Smooth muscle cell (in vitro differentiated cells): ENCODE measurements at regions not wholly inside any gene's neighbourhood (a gene's known extent, or its start where the extent isn't known, plus 50 kb on each side); places are given as distances from the start of the nearest gene placed in this dataset.

ENCODE experiments used
- DNase-seq: peaks from one replicate; lab custom pipeline; 2025; ENCODE audit not compliant: unreplicated experiment; lab: John Stamatoyannopoulos, UW
- H2AFZ ChIP-seq: fragments of 200-600 bp; sonication (generic); 2 replicates; pipeline ENCODE4 v1.6.0; 2016; ENCODE audit warnings: antibody characterized with exemption, low read depth, mild to moderate bottlenecking
- H3F3A ChIP-seq: fragments of 200-600 bp; sonication (generic); 2 replicates; pipeline ENCODE4 v1.6.0; 2017; ENCODE audit warnings: antibody characterized with exemption, low read depth
- H3K27ac ChIP-seq: fragments of 200-600 bp; sonication (generic); 2 replicates; pipeline ENCODE4 v1.5.1; 2016; ENCODE audit warnings: low read depth, mild to moderate bottlenecking
- H3K27me3 ChIP-seq: fragments of 200-600 bp; sonication (generic); 2 replicates; pipeline ENCODE4 v1.6.1; 2016; ENCODE audit warnings: low read depth, mild to moderate bottlenecking
- H3K36me3 ChIP-seq: fragments of 200-600 bp; sonication (generic); 2 replicates; pipeline ENCODE4 v1.5.1; 2016; ENCODE audit warnings: low read depth
- H3K4me1 ChIP-seq: fragments of 200-600 bp; sonication (generic); 2 replicates; pipeline ENCODE4 v1.5.1; 2016; ENCODE audit warnings: low read depth
- H3K4me2 ChIP-seq: fragments of 200-600 bp; sonication (generic); 2 replicates; pipeline ENCODE4 v1.6.0; 2016; ENCODE audit warnings: mild to moderate bottlenecking
- H3K4me3 ChIP-seq: fragments of 200-600 bp; sonication (generic); 2 replicates; pipeline ENCODE4 v1.5.1; 2016; ENCODE audit warnings: mild to moderate bottlenecking
- H3K79me2 ChIP-seq: fragments of 200-600 bp; sonication (generic); 2 replicates; pipeline ENCODE4 v1.6.0; 2016; ENCODE audit warnings: low read depth, mild to moderate bottlenecking
- H3K9ac ChIP-seq: fragments of 200-600 bp; sonication (generic); 2 replicates; pipeline ENCODE4 v1.6.0; 2016; ENCODE audit warnings: low read depth
- H3K9me3 ChIP-seq: fragments of 200-600 bp; sonication (generic); replicated peaks from 2 replicates; pipeline ENCODE4 v1.5.1; 2016; ENCODE audit warnings: low read depth
- H4K20me1 ChIP-seq: fragments of 200-600 bp; sonication (generic); 2 replicates; pipeline ENCODE4 v1.6.0; 2016; ENCODE audit warnings: low read depth
- CTCF ChIP-seq: fragments of 200-600 bp; sonication (generic); IDR thresholded peaks from 2 replicates; pipeline ENCODE4 v1.5.1; 2017; ENCODE audit warnings: borderline replicate concordance, mild to moderate bottlenecking, antibody characterized with exemption; ENCODE audit not compliant: insufficient read depth, poor library complexity, severe bottlenecking
- WGBS: methylation state at CpG from one replicate; pipeline ENCODE4 v1.1.7; 2016; ENCODE audit warnings: low lambda C conversion rate; 5-methylcytosine and 5-hydroxymethylcytosine counted together

- no peaks in the 10 kb centered on the region for H3K4me1 ChIP-seq
- peak overlapping the region; percentile 89 for H3K9ac ChIP-seq
- WGBS: 45% methylated on average over 5 of the region's 5 CpGs
- H3K27ac ChIP-seq: peak overlapping the region; percentile 80
- H3F3A ChIP-seq: no peaks in the 10 kb centered on the region
- DNase-seq: no peak
- H2AFZ ChIP-seq: no peak overlapping the region
- H4K20me1 ChIP-seq: no peaks in the 10 kb centered on the region
- no peak for TF ChIP-seq CTCF
- H3K27me3 ChIP-seq: no peaks in the 10 kb centered on the region
- H3K9me3 ChIP-seq: no peaks in the 10 kb centered on the region
- H3K4me3 ChIP-seq: no peak overlapping the region
- no peaks in the 10 kb centered on the region for H3K36me3 ChIP-seq
- no peaks in the 10 kb centered on the region for H3K79me2 ChIP-seq
- peak overlapping the region; percentile 73 for H3K4me2 ChIP-seq
Observed at GRCh38 chr7:152588350-152588749, 87.6 kb downstream of the XRCC2 start.

DNA sequence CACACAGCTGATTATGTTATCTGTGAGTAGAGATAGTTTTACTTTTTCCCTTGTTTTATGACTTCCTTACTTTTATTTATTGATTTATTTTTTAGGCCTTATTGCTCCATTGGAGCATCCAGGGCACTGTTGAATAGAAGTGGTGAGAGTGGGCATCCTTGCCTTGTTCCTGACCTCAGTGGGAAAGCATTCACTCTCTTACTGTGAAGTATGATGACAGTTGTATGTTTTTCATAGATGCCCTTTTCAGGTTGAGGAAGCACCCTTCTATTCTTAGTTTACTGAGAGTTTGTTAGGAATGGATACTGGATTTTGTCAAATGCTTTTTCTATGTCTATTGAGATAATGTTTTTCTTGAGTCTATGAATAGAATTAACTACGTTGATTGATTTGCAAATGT is 88.6 kb downstream of the XRCC2 start:
- no peaks in the 10 kb centered on the region for H3K27me3 ChIP-seq
- no peaks in the 10 kb centered on the region for H4K20me1 ChIP-seq
- H3K36me3 ChIP-seq: no peaks in the 10 kb centered on the region
- H3K4me1 ChIP-seq: no peaks in the 10 kb centered on the region
- no peaks in the 10 kb centered on the region for H3F3A ChIP-seq
- H3K4me2 ChIP-seq: peak overlapping the region; percentile 73
- H2AFZ ChIP-seq: peak overlapping the region; percentile 19
- no peaks in the 10 kb centered on the region for H3K79me2 ChIP-seq
- TF ChIP-seq CTCF: no peak
- H3K27ac ChIP-seq: peak overlapping the region; percentile 80
- DNase-seq: no peak
- no peak overlapping the region for H3K4me3 ChIP-seq
- H3K9me3 ChIP-seq: no peaks in the 10 kb centered on the region
- 81% methylated on average over 1 of the region's 1 CpG for WGBS
- peak overlapping the region; percentile 89 for H3K9ac ChIP-seq

- Histone ChIP-seq H3K27me3 (no peaks in the 10 kb centered on the region), H3K36me3 (no peaks in the 10 kb centered on the region), H3K9ac (no peak overlapping the region), H3K4me1 (no peaks in the 10 kb centered on the region), H4K20me1 (no peaks in the 10 kb centered on the region), H3K27ac (no peak overlapping the region), H3K79me2 (no peaks in the 10 kb centered on the region), H3K9me3 (no peaks in the 10 kb centered on the region), H3F3A (no peaks in the 10 kb centered on the region), H2AFZ (no peak overlapping the region), H3K4me2 (no peak overlapping the region), H3K4me3 (no peak overlapping the region)
- no peak for TF ChIP-seq CTCF
- no peak for DNase-seq
- WGBS: 72% methylated on average over 3 of the region's 3 CpGs
Observed at GRCh38 chr7:152583006-152583405, 92.9 kb downstream of the XRCC2 start.

- H2AFZ ChIP-seq: no peak overlapping the region
- H3K9me3 ChIP-seq: no peaks in the 10 kb centered on the region
- WGBS: 94% methylated on average over 10 of the region's 10 CpGs
- no peaks in the 10 kb centered on the region for H3K27me3 ChIP-seq
- H3F3A ChIP-seq: no peaks in the 10 kb centered on the region
- no peaks in the 10 kb centered on the region for H3K79me2 ChIP-seq
- no peaks in the 10 kb centered on the region for H3K4me1 ChIP-seq
- no peak overlapping the region for H3K9ac ChIP-seq
- H4K20me1 ChIP-seq: no peaks in the 10 kb centered on the region
- H3K27ac ChIP-seq: no peak overlapping the region
- H3K4me2 ChIP-seq: no peak overlapping the region
- H3K36me3 ChIP-seq: no peaks in the 10 kb centered on the region
- DNase-seq: no peak
- no peak overlapping the region for H3K4me3 ChIP-seq
- no peak for TF ChIP-seq CTCF
Observed at GRCh38 chr7:152579070-152579469, 96.9 kb downstream of the XRCC2 start.
